ENCODE measurements at regions not wholly inside any gene's neighbourhood (a gene's known extent, or its start where the extent isn't known, plus 50 kb on each side); places are given as distances from the start of the nearest gene placed in this dataset.

DNA sequence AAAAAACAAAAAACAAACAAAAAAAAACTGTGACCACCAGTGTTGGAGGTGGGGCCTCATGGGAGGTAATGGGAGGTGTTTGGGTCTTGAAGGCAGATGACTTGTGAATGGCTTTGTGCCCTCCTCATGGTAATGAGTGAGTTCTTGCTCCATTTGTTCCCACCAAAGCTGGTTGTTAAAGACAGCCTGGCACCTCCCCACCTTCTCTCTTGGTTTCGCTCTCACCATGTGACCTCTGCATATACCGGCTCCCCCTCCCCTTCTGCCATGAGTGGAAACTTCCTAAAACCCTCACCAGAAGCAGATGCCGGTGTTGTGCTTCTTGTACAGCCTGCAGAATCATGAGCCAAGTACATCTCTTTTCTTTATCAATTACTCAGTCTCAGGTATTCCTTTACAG, 61.5 kb upstream of the ATP11B start:
- TF ChIP-seq, protein P1, sequence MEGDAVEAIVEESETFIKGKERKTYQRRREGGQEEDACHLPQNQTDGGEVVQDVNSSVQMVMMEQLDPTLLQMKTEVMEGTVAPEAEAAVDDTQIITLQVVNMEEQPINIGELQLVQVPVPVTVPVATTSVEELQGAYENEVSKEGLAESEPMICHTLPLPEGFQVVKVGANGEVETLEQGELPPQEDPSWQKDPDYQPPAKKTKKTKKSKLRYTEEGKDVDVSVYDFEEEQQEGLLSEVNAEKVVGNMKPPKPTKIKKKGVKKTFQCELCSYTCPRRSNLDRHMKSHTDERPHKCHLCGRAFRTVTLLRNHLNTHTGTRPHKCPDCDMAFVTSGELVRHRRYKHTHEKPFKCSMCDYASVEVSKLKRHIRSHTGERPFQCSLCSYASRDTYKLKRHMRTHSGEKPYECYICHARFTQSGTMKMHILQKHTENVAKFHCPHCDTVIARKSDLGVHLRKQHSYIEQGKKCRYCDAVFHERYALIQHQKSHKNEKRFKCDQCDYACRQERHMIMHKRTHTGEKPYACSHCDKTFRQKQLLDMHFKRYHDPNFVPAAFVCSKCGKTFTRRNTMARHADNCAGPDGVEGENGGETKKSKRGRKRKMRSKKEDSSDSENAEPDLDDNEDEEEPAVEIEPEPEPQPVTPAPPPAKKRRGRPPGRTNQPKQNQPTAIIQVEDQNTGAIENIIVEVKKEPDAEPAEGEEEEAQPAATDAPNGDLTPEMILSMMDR (IDR thresholded peaks at IDR 0.05): no peak
- TF ChIP-seq POLR2A (IDR thresholded peaks at IDR 0.05): no peak

All from testis (tissue), 2 donors.